Adrenal gland (tissue), 5 donors: ENCODE measurements at regions not wholly inside any gene's neighbourhood (a gene's known extent, or its start where the extent isn't known, plus 50 kb on each side); places are given as distances from the start of the nearest gene placed in this dataset.

Experiments
- POLR2A ChIP-seq, 2 donors: fragments of 450-650 bp; IDR thresholded peaks; one replicate each; pipeline ENCODE4 v1.6.1; 2017; ENCODE audit warnings: antibody characterized with exemption in 2 of 2, mild to moderate bottlenecking in 2 of 2, moderate library complexity in 1 of 2
- TF ChIP-seq, protein P1 (sequence below), 6 experiments: fragments of 450-650 bp in 4 of 6; fragments of 200-600 bp in 2 of 6; sonication (generic) in 1 of 6; IDR thresholded peaks; 1 replicate in 5 of 6; 2 replicates in 1 of 6; pipeline versions ENCODE4 v1.5.1 to v1.8.0; 2016 to 2021; ENCODE audit warnings: antibody characterized with exemption in 6 of 6, mild to moderate bottlenecking in 2 of 6, moderate library complexity in 1 of 6
- donor health status: DM: no; HTN: no; CAD: no.

DNA sequence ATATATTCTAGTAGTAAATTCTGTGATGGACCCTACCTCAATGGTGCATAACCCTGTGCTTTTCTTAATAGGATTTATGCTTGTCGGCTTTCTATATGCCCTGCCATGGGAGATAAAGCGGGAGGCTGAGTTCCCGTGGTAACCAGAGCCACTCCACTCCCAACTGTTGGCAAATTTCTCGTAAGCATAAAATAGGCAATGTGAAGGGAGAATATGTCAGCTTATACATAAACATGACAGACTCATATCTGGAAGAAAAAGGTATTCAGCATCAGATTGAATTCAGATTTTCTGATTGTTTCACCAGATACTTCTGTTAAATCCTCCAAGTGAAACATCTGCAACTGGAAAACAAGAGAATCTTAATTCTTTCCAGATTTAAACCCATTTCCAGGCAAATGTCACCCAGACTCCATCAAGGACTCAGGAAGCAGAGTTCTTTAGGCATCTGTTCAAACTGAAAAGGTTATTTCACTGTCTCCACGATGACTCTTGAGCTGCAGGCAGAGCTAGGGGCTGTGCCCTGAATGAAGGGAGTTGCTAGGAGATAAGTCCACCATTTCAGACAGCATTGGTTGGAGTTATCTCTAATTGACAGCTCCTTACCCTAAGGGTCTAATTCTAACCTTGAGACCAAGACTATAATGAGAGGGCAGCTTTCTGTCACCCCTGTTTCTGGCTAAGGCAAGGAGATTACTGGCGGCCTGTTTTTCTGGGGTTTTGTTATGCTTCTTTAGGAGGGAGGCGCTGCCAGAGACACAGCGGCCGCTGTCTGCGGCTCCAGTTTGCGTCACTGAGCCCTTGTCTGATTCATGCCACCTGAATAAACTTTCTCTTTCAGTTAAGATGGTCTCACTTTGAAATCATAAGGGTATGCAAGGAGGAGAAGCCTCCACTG, 381.3 kb downstream of the SOX11 start:
- TF ChIP-seq, protein P1, sequence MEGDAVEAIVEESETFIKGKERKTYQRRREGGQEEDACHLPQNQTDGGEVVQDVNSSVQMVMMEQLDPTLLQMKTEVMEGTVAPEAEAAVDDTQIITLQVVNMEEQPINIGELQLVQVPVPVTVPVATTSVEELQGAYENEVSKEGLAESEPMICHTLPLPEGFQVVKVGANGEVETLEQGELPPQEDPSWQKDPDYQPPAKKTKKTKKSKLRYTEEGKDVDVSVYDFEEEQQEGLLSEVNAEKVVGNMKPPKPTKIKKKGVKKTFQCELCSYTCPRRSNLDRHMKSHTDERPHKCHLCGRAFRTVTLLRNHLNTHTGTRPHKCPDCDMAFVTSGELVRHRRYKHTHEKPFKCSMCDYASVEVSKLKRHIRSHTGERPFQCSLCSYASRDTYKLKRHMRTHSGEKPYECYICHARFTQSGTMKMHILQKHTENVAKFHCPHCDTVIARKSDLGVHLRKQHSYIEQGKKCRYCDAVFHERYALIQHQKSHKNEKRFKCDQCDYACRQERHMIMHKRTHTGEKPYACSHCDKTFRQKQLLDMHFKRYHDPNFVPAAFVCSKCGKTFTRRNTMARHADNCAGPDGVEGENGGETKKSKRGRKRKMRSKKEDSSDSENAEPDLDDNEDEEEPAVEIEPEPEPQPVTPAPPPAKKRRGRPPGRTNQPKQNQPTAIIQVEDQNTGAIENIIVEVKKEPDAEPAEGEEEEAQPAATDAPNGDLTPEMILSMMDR (IDR thresholded peaks at IDR 0.05), result no peak
- TF ChIP-seq POLR2A (IDR thresholded peaks at IDR 0.05), result no peak
